ENCODE measurements at regions not wholly inside any gene's neighbourhood (a gene's known extent, or its start where the extent isn't known, plus 50 kb on each side); places are given as distances from the start of the nearest gene placed in this dataset.

DNA sequence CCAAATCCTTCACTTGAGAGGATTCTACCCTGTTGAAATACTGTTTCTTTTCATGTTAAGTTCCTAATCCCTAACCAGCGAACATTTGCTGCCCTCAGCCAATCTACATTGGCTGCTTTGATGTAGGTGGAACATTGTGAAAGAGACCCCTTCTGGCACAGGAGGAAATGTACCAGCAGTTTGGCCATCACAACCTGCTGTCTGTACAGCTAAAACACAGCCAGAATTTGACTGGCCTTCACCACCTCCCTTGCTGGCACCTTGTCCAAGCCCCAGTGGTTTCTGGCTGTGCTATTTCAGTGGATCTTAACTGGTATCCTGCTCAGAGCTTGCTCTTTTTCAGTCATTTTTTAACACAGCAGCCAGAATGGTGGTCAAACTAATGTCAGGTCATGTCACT lies 202.1 kb upstream of the EPHA7 start:
- ATAC-seq (peak in 1 of 4 donors; percentile 31), DNase-seq (no peak)
- 33 to 74% (median 58%) methylated on average over 1 of the region's 1 CpG for WGBS, 4 donors
- H3K27ac ChIP-seq = no peak overlapping the region
- no peaks in the 10 kb centered on the region for H3K36me3 ChIP-seq
- no peaks in the 10 kb centered on the region for H3K4me1 ChIP-seq
- TF ChIP-seq POLR2A (IDR thresholded peaks at IDR 0.05) = no peak
- TF ChIP-seq, protein P1, sequence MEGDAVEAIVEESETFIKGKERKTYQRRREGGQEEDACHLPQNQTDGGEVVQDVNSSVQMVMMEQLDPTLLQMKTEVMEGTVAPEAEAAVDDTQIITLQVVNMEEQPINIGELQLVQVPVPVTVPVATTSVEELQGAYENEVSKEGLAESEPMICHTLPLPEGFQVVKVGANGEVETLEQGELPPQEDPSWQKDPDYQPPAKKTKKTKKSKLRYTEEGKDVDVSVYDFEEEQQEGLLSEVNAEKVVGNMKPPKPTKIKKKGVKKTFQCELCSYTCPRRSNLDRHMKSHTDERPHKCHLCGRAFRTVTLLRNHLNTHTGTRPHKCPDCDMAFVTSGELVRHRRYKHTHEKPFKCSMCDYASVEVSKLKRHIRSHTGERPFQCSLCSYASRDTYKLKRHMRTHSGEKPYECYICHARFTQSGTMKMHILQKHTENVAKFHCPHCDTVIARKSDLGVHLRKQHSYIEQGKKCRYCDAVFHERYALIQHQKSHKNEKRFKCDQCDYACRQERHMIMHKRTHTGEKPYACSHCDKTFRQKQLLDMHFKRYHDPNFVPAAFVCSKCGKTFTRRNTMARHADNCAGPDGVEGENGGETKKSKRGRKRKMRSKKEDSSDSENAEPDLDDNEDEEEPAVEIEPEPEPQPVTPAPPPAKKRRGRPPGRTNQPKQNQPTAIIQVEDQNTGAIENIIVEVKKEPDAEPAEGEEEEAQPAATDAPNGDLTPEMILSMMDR (IDR thresholded peaks at IDR 0.05) = no peak
- no peaks in the 10 kb centered on the region for H3K9me3 ChIP-seq
- H3K4me3 ChIP-seq = no peak overlapping the region
- intact Hi-C loops (cut with DNase I) = no loop called here
- H3K27me3 ChIP-seq = no peaks in the 10 kb centered on the region

DNA sequence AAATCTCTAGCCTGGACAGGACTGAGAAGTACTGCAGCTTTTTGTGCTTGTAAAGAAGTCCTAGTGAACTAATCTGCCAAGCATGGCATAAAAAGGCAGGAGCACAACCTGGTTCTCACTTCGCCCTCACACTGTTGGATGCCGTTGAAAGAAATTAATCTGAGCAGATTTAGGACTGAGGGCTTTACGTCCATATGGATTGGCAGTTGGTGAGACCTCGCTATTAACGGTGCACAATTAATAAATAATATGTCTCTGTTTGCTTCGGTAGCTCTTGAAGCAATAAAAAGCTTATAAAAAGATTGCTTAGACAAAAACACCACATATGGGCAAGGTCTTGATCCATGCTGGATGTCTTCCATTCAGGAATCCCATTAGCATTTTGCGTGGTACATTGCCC lies 185.6 kb upstream of the EPHA7 start:
- ATAC-seq (no peak), DNase-seq (no peak)
- no peak for TF ChIP-seq POLR2A (IDR thresholded peaks at IDR 0.05)
- TF ChIP-seq, protein P1 (IDR thresholded peaks at IDR 0.05) = no peak
- Histone ChIP-seq H3K36me3 (no peaks in the 10 kb centered on the region), H3K4me3 (no peak overlapping the region), H3K27ac (no peak overlapping the region), H3K27me3 (no peaks in the 10 kb centered on the region), H3K4me1 (no peaks in the 10 kb centered on the region), H3K9me3 (no peaks in the 10 kb centered on the region)
- 88 to 93% (median 91%) methylated on average over 7 of the region's 7 CpGs for WGBS, 4 donors
- intact Hi-C loops (cut with DNase I) = no loop called here

DNA sequence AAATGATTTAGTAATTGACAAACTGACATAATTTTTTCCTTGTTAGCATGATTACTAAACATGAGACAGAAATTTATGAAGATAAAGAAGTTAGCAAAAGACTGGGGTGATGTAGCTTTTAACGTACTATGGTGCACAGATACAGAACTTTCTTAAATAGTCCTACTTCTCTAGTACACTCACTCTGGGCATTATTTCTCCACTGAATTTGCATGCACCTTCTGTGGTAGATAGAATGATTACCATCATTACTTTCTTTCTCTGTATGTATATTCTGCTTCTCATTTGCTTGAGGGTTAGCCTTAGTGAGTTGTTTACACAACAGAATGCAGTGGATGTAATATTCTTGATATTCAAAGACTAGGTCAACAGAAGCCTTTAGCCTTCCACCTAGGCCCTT lies 173.1 kb upstream of the EPHA7 start:
- 84 to 97% (median 89%) methylated on average over 1 of the region's 1 CpG for WGBS, 4 donors

DNA sequence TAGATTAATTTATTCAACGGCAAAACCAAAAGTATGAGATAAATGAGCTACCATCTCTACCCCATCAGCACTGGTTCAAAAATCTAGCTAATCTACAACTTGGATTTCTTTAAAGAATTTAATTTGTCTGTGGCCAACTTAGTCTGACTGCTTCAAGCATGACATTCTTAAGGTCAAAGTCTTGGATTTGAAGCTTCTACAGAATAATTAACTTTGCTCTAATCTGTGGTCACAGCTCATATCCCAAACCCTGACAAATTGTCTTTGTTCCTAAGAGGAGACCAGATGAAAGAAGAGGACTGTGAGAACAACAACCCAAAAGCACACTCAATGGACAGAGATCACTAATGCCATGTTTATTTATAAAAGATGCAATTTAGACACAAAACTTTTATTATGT lies 166.9 kb upstream of the EPHA7 start:
- H3K27me3 ChIP-seq = no peaks in the 10 kb centered on the region
- WGBS, 4 donors = 57 to 78% (median 78%) methylated on average over 1 of the region's 1 CpG
- H3K27ac ChIP-seq = no peak overlapping the region
- DNase-seq = no peak
- H3K9me3 ChIP-seq = no peaks in the 10 kb centered on the region
- H3K4me1 ChIP-seq = no peaks in the 10 kb centered on the region
- TF ChIP-seq POLR2A (IDR thresholded peaks at IDR 0.05) = no peak
- TF ChIP-seq, protein P1 (IDR thresholded peaks at IDR 0.05) = no peak
- H3K4me3 ChIP-seq = no peak overlapping the region
- H3K36me3 ChIP-seq = no peaks in the 10 kb centered on the region
- no peak for ATAC-seq
- intact Hi-C loops (cut with DNase I) = no loop called here

More for the DNA sequence above, 173.1 kb upstream of the EPHA7 start:
- H3K9me3 ChIP-seq = peaks cover 0 to 6% (median 0%) of the 10 kb centered on the region in 12 donors
- no peaks in the 10 kb centered on the region for H3K36me3 ChIP-seq
- intact Hi-C loops (cut with DNase I) = no loop called here
- H3K27me3 ChIP-seq = no peaks in the 10 kb centered on the region
- TF ChIP-seq, protein P1 (IDR thresholded peaks at IDR 0.05) = no peak
- no peak for TF ChIP-seq POLR2A (IDR thresholded peaks at IDR 0.05)
- no peaks in the 10 kb centered on the region for H3K4me1 ChIP-seq
- ATAC-seq (no peak), DNase-seq (no peak)
- no peak overlapping the region for H3K4me3 ChIP-seq
- no peak overlapping the region for H3K27ac ChIP-seq

All from heart left ventricle (tissue), 16 donors.